DOHH2 (cell line): ENCODE measurements at regions not wholly inside any gene's neighbourhood (a gene's known extent, or its start where the extent isn't known, plus 50 kb on each side); places are given as distances from the start of the nearest gene placed in this dataset.

ENCODE experiments used
- H3F3A ChIP-seq: fragments of 200-600 bp; sonication (generic), shearing (Covaris generic); 2 replicates; pipeline ENCODE4 v1.6.0; 2016; ENCODE audit warnings: antibody characterized with exemption, mild to moderate bottlenecking; ENCODE audit not compliant: control insufficient read depth, insufficient read depth
- H3K27ac ChIP-seq: fragments of 200-600 bp; sonication (generic); 2 replicates; pipeline ENCODE4 v1.5.1; 2014; ENCODE audit warnings: low read depth, mild to moderate bottlenecking, low read length, moderate library complexity
- H3K27me3 ChIP-seq: fragments of 200-600 bp; sonication (generic); 2 replicates; pipeline ENCODE4 v1.6.1; 2014; ENCODE audit warnings: mild to moderate bottlenecking, low read length, mixed read lengths; ENCODE audit not compliant: control insufficient read depth
- H3K36me3 ChIP-seq: fragments of 200-600 bp; sonication (generic); 2 replicates; pipeline ENCODE4 v1.6.1; 2014; ENCODE audit warnings: mild to moderate bottlenecking, low read length, moderate library complexity, mixed read lengths; ENCODE audit not compliant: control insufficient read depth
- H3K4me1 ChIP-seq: fragments of 200-600 bp; sonication (generic); 2 replicates; pipeline ENCODE4 v1.6.1; 2014; ENCODE audit warnings: mild to moderate bottlenecking, low read length, mixed read lengths; ENCODE audit not compliant: control insufficient read depth
- H3K4me2 ChIP-seq: fragments of 200-600 bp; sonication (generic); 2 replicates; pipeline ENCODE4 v1.6.0; 2014; ENCODE audit warnings: mild to moderate bottlenecking, low read length, moderate library complexity
- H3K4me3 ChIP-seq: fragments of 200-600 bp; sonication (generic); 2 replicates; pipeline ENCODE4 v1.5.1; 2014; ENCODE audit warnings: mild to moderate bottlenecking, low read length, mixed read lengths
- H3K79me2 ChIP-seq: fragments of 200-600 bp; sonication (generic); 2 replicates; pipeline ENCODE4 v1.6.1; 2014; ENCODE audit warnings: mild to moderate bottlenecking, low read length, mixed read lengths; ENCODE audit not compliant: control insufficient read depth
- H3K9me2 ChIP-seq: fragments of 200-600 bp; sonication (generic); replicated peaks from 2 replicates; pipeline ENCODE4 v1.6.1; 2014; ENCODE audit warnings: mild to moderate bottlenecking, low read length, mixed read lengths; ENCODE audit not compliant: control insufficient read depth
- H3K9me3 ChIP-seq: fragments of 200-600 bp; sonication (generic); 2 replicates; pipeline ENCODE4 v1.6.1; 2014; ENCODE audit warnings: antibody characterized with exemption, low read length, mixed read lengths; ENCODE audit not compliant: control insufficient read depth, insufficient read depth
- H4K20me1 ChIP-seq: fragments of 200-600 bp; sonication (generic); 2 replicates; pipeline ENCODE4 v1.6.0; 2014; ENCODE audit warnings: low read depth, mild to moderate bottlenecking, antibody characterized with exemption, low read length, moderate library complexity; ENCODE audit not compliant: control insufficient read depth, insufficient read depth
- EZH2phosphoT487 ChIP-seq: fragments of 200-600 bp; sonication (generic); IDR thresholded peaks from 2 replicates; pipeline ENCODE4 v1.6.1; 2017; ENCODE audit warnings: borderline replicate concordance, mild to moderate bottlenecking, antibody characterized with exemption, low read length, moderate library complexity, mixed read lengths
- TF ChIP-seq, protein P1 (sequence below): fragments of 200-600 bp; sonication (generic); IDR thresholded peaks from one replicate; pipeline ENCODE4 v1.5.1; 2014; ENCODE audit warnings: antibody characterized with exemption, mild to moderate bottlenecking, low read depth, low read length; ENCODE audit not compliant: poor library complexity, severe bottlenecking

DNA sequence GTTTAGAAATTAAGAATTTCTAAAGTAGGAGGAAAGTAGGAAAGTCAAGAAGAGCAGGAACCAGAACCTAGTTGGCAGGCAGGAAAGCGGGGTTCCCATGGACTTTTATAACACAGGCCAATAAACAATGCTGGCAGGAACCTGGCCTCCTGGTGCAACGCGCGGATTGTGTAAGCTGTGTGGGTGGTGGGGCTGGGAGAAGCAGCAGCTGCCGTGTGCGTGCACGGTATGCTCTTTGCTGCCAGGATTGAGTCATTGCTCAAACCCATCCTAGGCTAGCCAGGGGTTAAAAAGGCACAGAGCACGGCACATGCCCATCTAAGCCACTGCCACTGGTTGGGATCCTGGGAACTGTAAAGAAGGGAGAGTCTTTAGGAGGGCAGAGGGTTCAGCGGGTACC, 209.9 kb upstream of the RGMA start:
- H3K79me2 ChIP-seq = no peaks in the 10 kb centered on the region
- H4K20me1 ChIP-seq = no peaks in the 10 kb centered on the region
- no peaks in the 10 kb centered on the region for H3K9me3 ChIP-seq
- no peak overlapping the region for H3K27ac ChIP-seq
- H3F3A ChIP-seq = no peaks in the 10 kb centered on the region
- no peaks in the 10 kb centered on the region for H3K4me1 ChIP-seq
- H3K4me3 ChIP-seq = no peak overlapping the region
- H3K27me3 ChIP-seq = no peaks in the 10 kb centered on the region
- H3K4me2 ChIP-seq = no peak overlapping the region
- no peak for TF ChIP-seq EZH2phosphoT487
- TF ChIP-seq, protein P1, sequence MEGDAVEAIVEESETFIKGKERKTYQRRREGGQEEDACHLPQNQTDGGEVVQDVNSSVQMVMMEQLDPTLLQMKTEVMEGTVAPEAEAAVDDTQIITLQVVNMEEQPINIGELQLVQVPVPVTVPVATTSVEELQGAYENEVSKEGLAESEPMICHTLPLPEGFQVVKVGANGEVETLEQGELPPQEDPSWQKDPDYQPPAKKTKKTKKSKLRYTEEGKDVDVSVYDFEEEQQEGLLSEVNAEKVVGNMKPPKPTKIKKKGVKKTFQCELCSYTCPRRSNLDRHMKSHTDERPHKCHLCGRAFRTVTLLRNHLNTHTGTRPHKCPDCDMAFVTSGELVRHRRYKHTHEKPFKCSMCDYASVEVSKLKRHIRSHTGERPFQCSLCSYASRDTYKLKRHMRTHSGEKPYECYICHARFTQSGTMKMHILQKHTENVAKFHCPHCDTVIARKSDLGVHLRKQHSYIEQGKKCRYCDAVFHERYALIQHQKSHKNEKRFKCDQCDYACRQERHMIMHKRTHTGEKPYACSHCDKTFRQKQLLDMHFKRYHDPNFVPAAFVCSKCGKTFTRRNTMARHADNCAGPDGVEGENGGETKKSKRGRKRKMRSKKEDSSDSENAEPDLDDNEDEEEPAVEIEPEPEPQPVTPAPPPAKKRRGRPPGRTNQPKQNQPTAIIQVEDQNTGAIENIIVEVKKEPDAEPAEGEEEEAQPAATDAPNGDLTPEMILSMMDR = no peak
- no peaks in the 10 kb centered on the region for H3K36me3 ChIP-seq
- H3K9me2 ChIP-seq = no peaks in the 10 kb centered on the region

DNA sequence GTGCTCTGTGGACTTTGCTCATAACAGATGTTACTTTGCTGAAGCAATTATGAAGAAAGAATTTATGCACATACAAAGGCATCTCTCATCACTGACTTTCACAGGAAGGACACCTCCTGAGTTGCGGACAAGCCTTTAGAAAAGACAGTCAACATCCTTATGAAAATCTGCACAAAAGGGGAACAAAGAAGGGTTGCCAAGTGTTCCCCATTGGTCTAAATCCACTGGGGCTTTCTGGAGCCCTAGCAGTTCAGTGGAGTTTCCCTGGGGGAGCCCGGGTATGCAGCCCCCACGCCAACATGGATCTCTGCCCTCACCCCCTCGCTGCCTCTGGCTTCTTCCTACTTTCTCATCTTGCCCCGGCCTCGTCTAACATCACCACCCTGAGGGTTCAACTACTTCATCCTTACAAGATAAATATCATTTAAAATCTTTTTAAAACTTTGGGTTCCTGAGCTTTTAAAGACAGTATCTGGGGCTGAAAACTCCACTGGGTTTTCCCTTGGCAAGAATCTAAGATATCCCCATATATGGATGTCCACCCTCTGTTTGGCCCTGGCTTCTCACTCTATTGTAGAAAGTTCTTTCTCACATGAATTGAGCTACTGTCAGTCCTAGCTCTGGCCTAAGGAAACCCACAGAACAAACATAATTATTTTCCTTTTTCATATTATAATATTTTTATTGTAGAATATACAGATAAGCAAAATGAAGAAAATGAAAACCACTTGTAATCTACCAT, 207.9 kb upstream of the RGMA start:
- Histone ChIP-seq H3K4me1 (no peaks in the 10 kb centered on the region), H3K36me3 (no peaks in the 10 kb centered on the region)

DNA sequence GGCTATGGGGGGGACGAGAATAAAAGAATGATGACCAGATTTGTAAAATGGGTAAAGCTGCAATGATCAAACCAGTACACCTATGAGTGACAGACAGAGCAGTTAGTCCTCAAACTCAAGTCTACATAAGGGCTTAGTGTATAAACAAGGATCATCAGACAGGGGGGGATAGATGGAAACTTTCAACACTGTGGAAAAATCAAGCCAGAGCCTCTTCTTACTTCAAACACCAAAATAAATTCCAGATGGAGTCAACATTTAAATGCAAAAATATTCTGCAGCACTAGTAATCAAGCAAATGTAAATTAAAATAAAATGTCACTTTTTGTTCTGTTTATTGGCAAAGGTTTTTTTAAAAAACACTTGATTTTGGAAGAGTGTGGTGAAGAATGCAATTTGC, 205.9 kb upstream of the RGMA start:
- no peaks in the 10 kb centered on the region for H3K36me3 ChIP-seq
- H3K9me2 ChIP-seq = no peaks in the 10 kb centered on the region
- no peaks in the 10 kb centered on the region for H3K79me2 ChIP-seq
- H3K4me2 ChIP-seq = no peak overlapping the region
- no peaks in the 10 kb centered on the region for H4K20me1 ChIP-seq
- no peaks in the 10 kb centered on the region for H3K27me3 ChIP-seq
- no peaks in the 10 kb centered on the region for H3K4me1 ChIP-seq
- H3F3A ChIP-seq = no peaks in the 10 kb centered on the region
- H3K9me3 ChIP-seq = no peaks in the 10 kb centered on the region
- TF ChIP-seq, protein P1 = no peak
- TF ChIP-seq EZH2phosphoT487 = no peak
- H3K27ac ChIP-seq = no peak overlapping the region
- H3K4me3 ChIP-seq = no peak overlapping the region

More for the DNA sequence above, 207.9 kb upstream of the RGMA start:
- TF ChIP-seq, protein P1 = no peak
- no peak for TF ChIP-seq EZH2phosphoT487
- Histone ChIP-seq H3K9me3 (no peaks in the 10 kb centered on the region), H3K27ac (no peak overlapping the region), H3K79me2 (no peaks in the 10 kb centered on the region), H3F3A (no peaks in the 10 kb centered on the region), H3K4me3 (no peak overlapping the region), H3K9me2 (no peaks in the 10 kb centered on the region), H3K4me2 (no peak overlapping the region), H4K20me1 (no peaks in the 10 kb centered on the region), H3K27me3 (no peaks in the 10 kb centered on the region)
